ENCODE measurements at regions not wholly inside any gene's neighbourhood (a gene's known extent, or its start where the extent isn't known, plus 50 kb on each side); places are given as distances from the start of the nearest gene placed in this dataset.
"Not testable (repeated sequence)": the region's sequence is repeated elsewhere in the genome, so short reads cannot be mapped to it uniquely, and the experiment has no call there.

- no peak for DNase-seq
These were observed 223.9 kb upstream of the MAD2L1 start for GRCh38 chr4:120290553-120290952.

GRCh38 chr4:120286813-120287212, 220.2 kb upstream of the MAD2L1 start:
- DNase-seq, result no peak

- no peak for DNase-seq
These were observed 214.9 kb upstream of the MAD2L1 start for GRCh38 chr4:120281581-120281980.

GRCh38 chr4:120277391-120277790, 210.7 kb upstream of the MAD2L1 start:
- DNase-seq, result no peak

- no peak for DNase-seq
These were observed 200.0 kb upstream of the MAD2L1 start for GRCh38 chr4:120266602-120267001.

- no peak for DNase-seq
These were observed 197.0 kb upstream of the MAD2L1 start for GRCh38 chr4:120263618-120264017.

GRCh38 chr4:120261117-120261516, 194.5 kb upstream of the MAD2L1 start:
- DNase-seq, result no peak

GRCh38 chr4:120256112-120256775, 189.6 kb upstream of the MAD2L1 start:
- peak; percentile 15 for DNase-seq

GRCh38 chr4:120238277-120238973, 171.8 kb upstream of the MAD2L1 start:
- no peak for DNase-seq

GRCh38 chr4:120236873-120237272, 170.2 kb upstream of the MAD2L1 start:
- no peak for DNase-seq

- DNase-seq, result no peak
These were observed 165.4 kb upstream of the MAD2L1 start for GRCh38 chr4:120232050-120232449.

- no peak for DNase-seq
These were observed 161.4 kb upstream of the MAD2L1 start for GRCh38 chr4:120228086-120228485.

- DNase-seq, result no peak
These were observed 160.9 kb upstream of the MAD2L1 start for GRCh38 chr4:120227554-120227953.

GRCh38 chr4:120225527-120225926, 158.9 kb upstream of the MAD2L1 start:
- no peak for DNase-seq

- DNase-seq, result no peak
These were observed 152.3 kb upstream of the MAD2L1 start for GRCh38 chr4:120218981-120219380.

- no peak for DNase-seq
These were observed 148.7 kb upstream of the MAD2L1 start for GRCh38 chr4:120215350-120215749.

GRCh38 chr4:120211408-120212015, 144.9 kb upstream of the MAD2L1 start:
- DNase-seq, result no peak

- no peak for DNase-seq
These were observed 143.1 kb upstream of the MAD2L1 start for GRCh38 chr4:120209706-120210105.

- DNase-seq, result no peak
These were observed 140.4 kb upstream of the MAD2L1 start for GRCh38 chr4:120207021-120207420.

GRCh38 chr4:120202222-120202621, 135.6 kb upstream of the MAD2L1 start:
- DNase-seq, result no peak

GRCh38 chr4:120200573-120201110, 134.0 kb upstream of the MAD2L1 start:
- not testable (repeated sequence) for DNase-seq

GRCh38 chr4:120198411-120198810, 131.8 kb upstream of the MAD2L1 start:
- no peak for DNase-seq

GRCh38 chr4:120177603-120178002, 111.0 kb upstream of the MAD2L1 start:
- DNase-seq, result no peak

- DNase-seq, result no peak
These were observed 108.6 kb upstream of the MAD2L1 start for GRCh38 chr4:120175272-120175671.
